H1 (cell line): ENCODE measurements at regions not wholly inside any gene's neighbourhood (a gene's known extent, or its start where the extent isn't known, plus 50 kb on each side); places are given as distances from the start of the nearest gene placed in this dataset.

Source experiments
- CTCF ChIA-PET: fragments of 300-600 bp; sonication (Branson Sonifier 250); formaldehyde crosslinking; loops from one replicate; lab custom pipeline; 2021; ENCODE audit not compliant: partially characterized antibody; lab: Charles Lee
- POLR2A ChIA-PET: fragments of 300-600 bp; sonication (Branson Sonifier 250); formaldehyde crosslinking; loops from one replicate; lab custom pipeline; 2021; ENCODE audit warnings: inconsistent platforms; ENCODE audit not compliant: partially characterized antibody; lab: Charles Lee
- DNase-seq, 2 experiments: peaks; one replicate each; pipeline versions ENCODE4 v3.0.0 to v3.0.0-alpha.2; 2010 to 2022; ENCODE audit warnings: low spot score in 2 of 2, low read depth in 1 of 2, mixed read lengths in 1 of 2
- FAIRE-seq: peaks from 2 replicates; lab custom pipeline; 2011; peaks lifted over from hg19 to GRCh38; lab: Jason Lieb, UNC
- H2AFZ ChIP-seq: 2 replicates; pipeline ENCODE4 v1.8.1; 2012; ENCODE audit warnings: low read length, inconsistent platforms
- H2AK5ac ChIP-seq: 2 replicates; pipeline ENCODE4 v1.6.1; 2013; ENCODE audit warnings: low read depth, low read length
- H2BK120ac ChIP-seq: replicated peaks from 2 replicates; pipeline ENCODE3; 2013; ENCODE audit warnings: low read depth, low read length, inconsistent platforms
- H2BK12ac ChIP-seq: 2 replicates; pipeline ENCODE4 v1.6.1; 2013; ENCODE audit warnings: low read depth, low read length
- H2BK15ac ChIP-seq: 2 replicates; pipeline ENCODE4 v1.6.1; 2013; ENCODE audit warnings: low read length
- H2BK20ac ChIP-seq: 2 replicates; pipeline ENCODE4 v1.6.1; 2013; ENCODE audit warnings: low read length
- H2BK5ac ChIP-seq: 2 replicates; pipeline ENCODE4 v1.6.1; 2013; ENCODE audit warnings: low read depth, low read length
- H3K14ac ChIP-seq: 2 replicates; pipeline ENCODE4 v1.6.1; 2013; ENCODE audit warnings: inconsistent platforms; ENCODE audit not compliant: insufficient read length
- H3K18ac ChIP-seq: 2 replicates; pipeline ENCODE4 v1.6.1; 2013; ENCODE audit warnings: low read length; ENCODE audit errors: extremely low read depth
- H3K23ac ChIP-seq: 2 replicates; pipeline ENCODE4 v1.6.1; 2013; ENCODE audit warnings: inconsistent platforms; ENCODE audit not compliant: insufficient read length
- H3K23me2 ChIP-seq: 2 replicates; pipeline ENCODE4 v1.6.1; 2013; ENCODE audit warnings: low read depth, low read length
- H3K27ac ChIP-seq: 2 replicates; pipeline ENCODE4 v1.6.1; 2011; ENCODE audit warnings: low read depth, low read length, inconsistent platforms
- H3K27me3 ChIP-seq, 4 experiments: replicated peaks in 1 of 4; 1 replicate in 1 of 4; 2 replicates in 3 of 4; pipeline versions ENCODE4 v1.6.1 to v1.8.1; 2011 to 2013; ENCODE audit warnings: low read length in 3 of 4, mild to moderate bottlenecking in 3 of 4, inconsistent platforms in 2 of 4, mixed read lengths in 2 of 4, moderate library complexity in 1 of 4; ENCODE audit not compliant: control insufficient read depth in 3 of 4, insufficient read depth in 3 of 4; ENCODE audit errors: extremely low read depth in 1 of 4
- H3K36me3 ChIP-seq, 4 experiments: 2 replicates each; pipeline versions ENCODE4 v1.6.1 to v1.8.1; 2011 to 2013; ENCODE audit warnings: mild to moderate bottlenecking in 4 of 4, low read length in 3 of 4, moderate library complexity in 2 of 4, control low read depth in 1 of 4, inconsistent platforms in 1 of 4; ENCODE audit not compliant: insufficient read depth in 4 of 4, control insufficient read depth in 2 of 4
- H3K4ac ChIP-seq: replicated peaks from 2 replicates; pipeline ENCODE3; 2013; ENCODE audit warnings: low read length, low read depth, mixed read lengths, inconsistent platforms; ENCODE audit not compliant: insufficient read length
- H3K4me1 ChIP-seq, 4 experiments: replicated peaks in 1 of 4; 1 replicate in 1 of 4; 2 replicates in 3 of 4; pipeline versions ENCODE4 v1.6.1 to v1.8.1; 2011 to 2013; ENCODE audit warnings: low read length in 3 of 4, inconsistent platforms in 2 of 4, mixed read lengths in 1 of 4; ENCODE audit not compliant: insufficient read depth in 4 of 4, control insufficient read depth in 3 of 4
- H3K4me2 ChIP-seq, 2 experiments: 2 replicates each; pipeline versions ENCODE4 v1.6.1 to v1.8.1; 2011 to 2013; ENCODE audit warnings: low read depth in 2 of 2, low read length in 2 of 2, control low read depth in 1 of 2, inconsistent platforms in 1 of 2, mild to moderate bottlenecking in 1 of 2; ENCODE audit not compliant: insufficient read depth in 1 of 2
- H3K4me3 ChIP-seq, 4 experiments: fragments of 200-600, 300-600 bp in 1 of 4; sonication (generic), shearing (Covaris generic), sonication (Bioruptor Twin) in 1 of 4; 2 replicates each; pipeline versions ENCODE4 v1.5.1 to v1.8.1; 2011 to 2016; ENCODE audit warnings: low read length in 4 of 4, low read depth in 3 of 4, control low read depth in 2 of 4, inconsistent platforms in 2 of 4, mild to moderate bottlenecking in 2 of 4, mixed read lengths in 1 of 4, moderate library complexity in 1 of 4; ENCODE audit not compliant: insufficient read depth in 2 of 4; ENCODE audit errors: extremely low read depth in 1 of 4
- H3K56ac ChIP-seq: replicated peaks from 2 replicates; pipeline ENCODE3; 2013; ENCODE audit warnings: low read depth, mild to moderate bottlenecking, mixed read lengths, low read length, inconsistent platforms; ENCODE audit not compliant: insufficient read length
- H3K79me1 ChIP-seq: 2 replicates; pipeline ENCODE4 v1.6.1; 2013; ENCODE audit warnings: low read depth, low read length, control low read depth
- H3K79me2 ChIP-seq, 2 experiments: 2 replicates each; pipeline versions ENCODE4 v1.6.1 to v1.8.1; 2012 to 2013; ENCODE audit warnings: low read length in 2 of 2, mild to moderate bottlenecking in 2 of 2, inconsistent platforms in 1 of 2; ENCODE audit not compliant: insufficient read depth in 2 of 2, control insufficient read depth in 1 of 2
- H3K9ac ChIP-seq, 4 experiments: replicated peaks in 1 of 4; 1 replicate in 1 of 4; 2 replicates in 3 of 4; pipeline versions ENCODE4 v1.6.1 to v1.8.1; 2011 to 2013; ENCODE audit warnings: low read depth in 3 of 4, low read length in 3 of 4, control low read depth in 2 of 4, mild to moderate bottlenecking in 2 of 4, moderate library complexity in 2 of 4, inconsistent platforms in 1 of 4; ENCODE audit errors: extremely low read depth in 1 of 4
- H3K9me3 ChIP-seq, 2 experiments: 2 replicates each; pipeline versions ENCODE4 v1.6.1 to v1.8.1; 2012 to 2013; ENCODE audit warnings: mild to moderate bottlenecking in 2 of 2, moderate library complexity in 2 of 2, control low read depth in 1 of 2, inconsistent platforms in 1 of 2, low read depth in 1 of 2, low read length in 1 of 2, mixed read lengths in 1 of 2; ENCODE audit not compliant: insufficient read depth in 2 of 2
- H4K20me1 ChIP-seq, 2 experiments: replicated peaks in 1 of 2; 2 replicates each; pipeline versions ENCODE3 to v1.8.1; 2011 to 2013; ENCODE audit warnings: inconsistent platforms in 2 of 2, low read length in 2 of 2, mild to moderate bottlenecking in 1 of 2; ENCODE audit not compliant: insufficient read depth in 2 of 2, control insufficient read depth in 1 of 2
- H4K5ac ChIP-seq: 2 replicates; pipeline ENCODE4 v1.6.1; 2013; ENCODE audit warnings: low read length, low read depth, mixed read lengths, inconsistent platforms; ENCODE audit not compliant: insufficient read length
- H4K8ac ChIP-seq: 2 replicates; pipeline ENCODE4 v1.8.0; 2013; ENCODE audit warnings: mild to moderate bottlenecking, moderate library complexity, low read length, inconsistent platforms; ENCODE audit not compliant: insufficient read depth; ENCODE audit errors: extremely low read depth
- H4K91ac ChIP-seq: replicated peaks from 2 replicates; pipeline ENCODE3; 2013; ENCODE audit warnings: low read length, mixed read lengths, inconsistent platforms; ENCODE audit not compliant: insufficient read length
- ATF3 ChIP-seq: IDR thresholded peaks from 2 replicates; pipeline ENCODE4 v1.6.1; 2011; ENCODE audit warnings: low read depth, mild to moderate bottlenecking, low read length; ENCODE audit not compliant: insufficient read depth
- BCL11A ChIP-seq, 2 experiments: IDR thresholded peaks; one replicate each; pipeline ENCODE4 v1.6.1; 2011; ENCODE audit warnings: low read depth in 2 of 2, low read length in 2 of 2, mild to moderate bottlenecking in 2 of 2
- CBX5 ChIP-seq: fragments of 300-800, 300-1000 bp; sonication (generic); IDR thresholded peaks from 2 replicates; pipeline ENCODE4 v1.7.1; 2016; ENCODE audit warnings: antibody characterized with exemption, low read length, low read depth
- CEBPB ChIP-seq: IDR thresholded peaks from 2 replicates; pipeline ENCODE4 v1.6.1; 2012; ENCODE audit warnings: low read depth, low read length
- EP300 ChIP-seq, 2 experiments: IDR thresholded peaks; 1 replicate in 1 of 2; 2 replicates in 1 of 2; pipeline ENCODE4 v1.6.1; 2011 to 2012; ENCODE audit warnings: low read depth in 2 of 2, low read length in 2 of 2, mild to moderate bottlenecking in 2 of 2, borderline replicate concordance in 1 of 2, inconsistent platforms in 1 of 2, moderate library complexity in 1 of 2
- HDAC6 ChIP-seq: IDR thresholded peaks from one replicate; pipeline ENCODE4 v1.7.1; 2012; ENCODE audit warnings: low read depth, mild to moderate bottlenecking, inconsistent platforms, low read length, moderate library complexity
- MAX ChIP-seq: IDR thresholded peaks from 2 replicates; pipeline ENCODE4 v1.6.1; 2012; ENCODE audit warnings: inconsistent platforms
- RBBP5 ChIP-seq: IDR thresholded peaks from 2 replicates; pipeline ENCODE4 v1.7.1; 2012; ENCODE audit warnings: low read depth, mild to moderate bottlenecking, inconsistent platforms, low read length, moderate library complexity, borderline replicate concordance
- SUZ12 ChIP-seq: fragments of 200-600 bp; sonication (generic); IDR thresholded peaks from 2 replicates; pipeline ENCODE4 v1.6.1; 2012; ENCODE audit warnings: mild to moderate bottlenecking, inconsistent platforms, low read length, moderate library complexity, mixed read lengths
- WGBS, 2 experiments: shearing (Covaris generic) in 1 of 2; methylation state at CpG; one replicate each; pipeline versions ENCODE4 v1.1.6 to v1.1.7; 2013 to 2015; ENCODE audit warnings: low lambda C conversion rate in 2 of 2, mixed read lengths in 2 of 2, inconsistent platforms in 1 of 2, low coverage in 1 of 2, missing lambda C conversion rate in 1 of 2; ENCODE audit not compliant: insufficient replicate concordance in 2 of 2, insufficient coverage in 1 of 2, insufficient read length in 1 of 2; ENCODE audit errors: extremely low coverage in 1 of 2, missing lambda C conversion rate in 1 of 2; 5-methylcytosine and 5-hydroxymethylcytosine counted together

DNA sequence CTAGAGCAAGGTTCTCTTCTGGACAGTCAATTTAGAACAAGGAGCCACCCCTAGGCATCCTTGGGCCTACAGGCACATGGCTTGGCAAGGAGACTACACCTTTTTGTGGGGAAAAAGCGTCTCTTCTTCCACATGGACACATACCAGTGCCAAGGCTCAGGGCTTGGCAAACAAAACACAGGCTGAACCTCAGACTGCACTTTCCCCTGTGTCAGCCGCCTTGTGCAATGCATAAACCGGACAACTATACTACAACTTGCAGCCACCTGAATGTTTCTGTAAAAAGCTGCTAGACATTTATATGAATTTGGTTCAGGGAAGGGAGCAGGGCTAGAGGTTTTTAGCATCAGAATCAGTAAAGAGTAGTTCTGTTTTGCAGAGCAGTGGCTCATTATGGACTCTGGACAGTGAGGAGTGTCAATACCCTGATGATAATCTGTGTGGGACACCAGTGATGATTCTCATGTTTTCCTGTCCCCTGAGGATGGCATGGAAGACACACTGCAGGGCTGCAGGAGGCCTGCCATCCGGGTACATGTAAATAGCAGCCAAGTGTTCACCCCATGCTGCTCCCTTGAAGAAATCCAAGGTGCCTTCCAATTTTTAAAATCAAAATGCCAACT lies 118.9 kb downstream of the GATA3 start:
- no peaks in the 10 kb centered on the region for H3K27me3 ChIP-seq
- no peak overlapping the region for H3K14ac ChIP-seq
- no peak overlapping the region for H3K23ac ChIP-seq
- H3K36me3 ChIP-seq = no peaks in the 10 kb centered on the region
- H3K79me1 ChIP-seq = no peaks in the 10 kb centered on the region
- H2BK12ac ChIP-seq = no peak overlapping the region
- H2AFZ ChIP-seq = no peak overlapping the region
- H3K18ac ChIP-seq = no peak overlapping the region
- H3K4me3 ChIP-seq = no peak overlapping the region
- H2AK5ac ChIP-seq = no peak overlapping the region
- no peak overlapping the region for H3K4ac ChIP-seq
- H3K9ac ChIP-seq = no peak overlapping the region
- H2BK15ac ChIP-seq = no peak overlapping the region
- TF ChIP-seq RBBP5 (no peak), HDAC6 (no peak), CBX5 (no peak), ATF3 (no peak), BCL11A (IDR thresholded peaks at IDR 0.05; ENCODE audit: low read depth in 2 of 2, low read length in 2 of 2) (no peak), MAX (no peak), SUZ12 (no peak), CEBPB (no peak), EP300 (IDR thresholded peaks at IDR 0.05; ENCODE audit: borderline replicate concordance in 1 of 2, low read depth in 2 of 2, low read length in 2 of 2) (no peak)
- H3K4me1 ChIP-seq = no peaks in the 10 kb centered on the region
- no peak overlapping the region for H3K56ac ChIP-seq
- H3K23me2 ChIP-seq = peaks cover 1% of the 10 kb centered on the region; the same call in 1 of the 2 replicates
- no peak overlapping the region for H3K27ac ChIP-seq
- POLR2A ChIA-PET = no interaction called here
- no peak overlapping the region for H2BK120ac ChIP-seq
- H2BK20ac ChIP-seq = no peak overlapping the region
- H3K9me3 ChIP-seq = peaks cover 0 to 9% of the 10 kb centered on the region in 2 experiments; a peak in 1 of 4 replicates
- 92% methylated on average over 4 of the region's 4 CpGs; no CpG with 5 or more reads in 1 of the 2 experiments for WGBS, 2 experiments
- no peak for DNase-seq
- no peak overlapping the region for H3K4me2 ChIP-seq
- H4K5ac ChIP-seq = no peak overlapping the region
- no peak overlapping the region for H2BK5ac ChIP-seq
- H4K91ac ChIP-seq = no peak overlapping the region
- no peaks in the 10 kb centered on the region for H4K20me1 ChIP-seq
- CTCF ChIA-PET = no interaction called here
- H3K79me2 ChIP-seq = no peaks in the 10 kb centered on the region
- FAIRE-seq = no peak
- H4K8ac ChIP-seq = no peak overlapping the region
